SH-SY5Y (cell line): ENCODE measurements at regions not wholly inside any gene's neighbourhood (a gene's known extent, or its start where the extent isn't known, plus 50 kb on each side); places are given as distances from the start of the nearest gene placed in this dataset.

Experiments
- GATA2 ChIP-seq: IDR thresholded peaks from 2 replicates; pipeline ENCODE4 v1.6.1; 2011; ENCODE audit warnings: mild to moderate bottlenecking, low read depth, low read length
- GATA3 ChIP-seq: IDR thresholded peaks from 2 replicates; pipeline ENCODE4 v1.6.1; 2011; ENCODE audit warnings: low read depth, mild to moderate bottlenecking, low read length, moderate library complexity

DNA sequence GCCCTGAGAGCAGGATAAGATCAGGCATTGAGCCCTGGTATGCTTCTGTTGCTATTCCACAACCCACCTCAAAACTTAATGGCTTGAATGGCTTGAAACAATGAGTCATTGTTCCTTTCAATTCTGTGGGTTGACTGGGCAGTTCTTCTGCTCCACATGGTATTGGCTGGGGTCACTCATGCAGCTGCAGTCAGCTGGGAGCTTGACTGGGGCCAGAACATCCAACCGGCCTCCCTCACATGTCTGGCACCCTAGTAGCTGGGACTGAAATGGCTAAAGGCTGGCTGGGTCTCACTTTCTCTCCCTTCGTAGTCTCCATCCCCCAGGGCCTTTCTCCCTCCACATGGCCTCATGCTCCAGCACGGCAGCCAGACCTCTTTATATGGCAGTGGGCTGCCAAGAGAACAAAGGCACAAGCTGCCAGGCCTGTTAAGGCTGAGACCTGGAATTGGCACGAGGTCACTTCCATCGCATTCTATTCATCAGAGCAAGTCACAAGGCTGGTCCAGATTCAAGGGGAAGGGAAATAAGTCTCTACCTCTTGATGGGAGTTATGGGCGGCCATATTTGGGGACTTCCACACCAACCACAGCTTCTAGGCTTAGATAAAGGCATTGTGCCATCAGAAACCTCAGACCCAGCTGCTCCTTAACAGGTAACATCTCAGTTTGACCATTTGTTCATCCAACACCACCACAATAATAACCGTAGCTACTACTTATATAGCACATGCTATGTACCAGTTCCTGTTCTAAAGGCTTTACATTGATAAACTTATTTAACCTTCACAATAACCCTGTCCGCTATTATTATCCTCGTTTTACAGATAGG is 159.7 kb upstream of the ATP6AP2 start:
- TF ChIP-seq GATA3 (no peak), GATA2 (no peak)

- TF ChIP-seq GATA3 (no peak), GATA2 (no peak)
Measured at GRCh38 chrX:40418813-40419195, 162.0 kb upstream of the ATP6AP2 start.

DNA sequence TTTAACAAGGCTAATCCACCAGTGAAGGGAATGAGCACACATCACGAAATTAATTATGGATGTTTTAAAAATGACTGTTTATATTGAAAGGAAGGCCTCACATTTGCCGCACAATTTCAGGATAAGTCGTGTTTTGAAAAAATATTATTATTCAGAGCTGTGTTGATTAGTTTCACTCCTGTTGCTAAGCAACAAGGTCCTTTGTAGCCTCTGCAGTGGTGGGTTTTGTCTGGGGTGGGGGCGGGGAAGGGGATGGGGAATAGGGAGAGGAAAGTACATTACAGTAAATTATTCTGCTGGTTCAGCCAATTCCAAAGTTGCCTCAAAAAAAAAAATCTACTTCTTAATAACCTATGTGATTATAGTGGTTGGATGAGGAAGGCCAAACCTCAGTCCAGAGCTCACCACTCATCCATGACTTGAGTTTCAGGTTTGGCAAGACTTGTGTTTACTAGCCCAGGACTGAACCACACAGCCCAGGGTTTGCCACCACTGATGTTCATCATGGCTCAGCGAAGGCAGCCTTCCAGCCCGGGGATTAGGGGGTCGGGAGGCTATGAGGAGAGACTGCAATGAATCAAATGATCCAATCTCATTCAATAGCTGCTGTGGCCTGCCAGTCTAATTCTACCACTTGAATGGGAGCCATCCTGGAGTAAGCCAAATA is 162.5 kb upstream of the ATP6AP2 start:
- TF ChIP-seq GATA3, result no peak

- no peak for TF ChIP-seq GATA3
- no peak for TF ChIP-seq GATA2
Measured at GRCh38 chrX:40415675-40416074, 165.1 kb upstream of the ATP6AP2 start.

GRCh38 chrX:40414335-40414734 is 166.4 kb upstream of the ATP6AP2 start:
- TF ChIP-seq GATA3, result no peak
- no peak for TF ChIP-seq GATA2

DNA sequence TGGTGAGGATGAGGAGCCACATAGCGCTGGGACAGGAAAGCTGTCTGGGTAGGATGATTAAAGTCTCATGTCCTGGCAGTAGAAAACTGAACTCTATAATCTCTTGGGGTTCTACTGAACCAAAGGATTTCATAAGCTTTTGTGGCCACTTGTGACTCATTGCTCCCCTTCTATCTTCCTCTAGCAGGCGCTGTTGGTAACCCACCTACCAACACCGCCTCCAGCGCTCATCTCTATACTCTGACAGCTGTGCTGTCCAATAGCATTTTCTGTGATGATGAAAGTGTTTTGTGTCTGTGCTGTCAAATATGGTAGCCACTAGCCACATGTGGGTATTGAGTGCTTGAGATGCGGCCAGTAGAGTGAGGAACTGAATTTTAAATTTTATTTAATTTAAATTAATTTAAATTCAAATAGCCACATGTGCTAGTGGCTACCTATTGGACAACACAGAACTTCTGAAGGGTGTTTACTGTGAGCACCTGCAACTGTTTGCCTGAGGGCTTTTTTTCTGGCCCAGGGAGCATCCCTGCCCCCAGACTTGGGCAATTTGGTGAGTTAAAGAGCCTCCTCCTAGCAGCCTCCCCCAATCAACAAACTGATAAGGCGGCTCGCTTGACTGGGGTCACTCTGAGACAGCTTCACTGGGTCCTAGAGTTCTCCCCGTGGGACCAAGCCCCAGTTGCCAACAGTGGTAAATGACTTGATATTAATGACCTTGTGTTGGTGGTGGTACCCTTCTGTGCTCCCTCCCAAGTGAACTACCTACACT is 169.2 kb upstream of the ATP6AP2 start:
- TF ChIP-seq GATA2 (no peak), GATA3 (no peak)

DNA sequence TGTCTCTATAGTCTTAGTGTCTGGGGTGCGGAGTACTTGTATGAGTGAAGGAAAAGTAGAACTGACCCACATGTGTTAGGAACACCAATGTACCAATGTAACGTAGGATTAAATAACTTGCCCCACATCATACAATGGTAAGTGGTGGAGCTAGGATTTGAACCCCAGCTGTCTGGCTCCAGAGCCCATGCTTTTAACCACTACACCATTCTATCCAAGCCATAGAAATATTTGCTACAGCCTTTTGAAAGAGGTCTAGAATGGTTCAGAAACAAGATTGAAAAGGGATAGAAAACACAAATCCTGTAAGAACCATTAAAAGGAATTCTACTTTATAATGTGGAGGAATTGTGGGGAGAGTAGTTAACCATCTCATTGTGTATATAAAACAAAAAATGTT is 169.9 kb upstream of the ATP6AP2 start:
- no peak for TF ChIP-seq GATA3
- TF ChIP-seq GATA2, result no peak

- TF ChIP-seq GATA3, result no peak
- no peak for TF ChIP-seq GATA2
Measured at GRCh38 chrX:40406330-40406859, 174.4 kb upstream of the ATP6AP2 start.

- no peak for TF ChIP-seq GATA2
- TF ChIP-seq GATA3, result no peak
Measured at GRCh38 chrX:40405399-40405798, 175.4 kb upstream of the ATP6AP2 start.

DNA sequence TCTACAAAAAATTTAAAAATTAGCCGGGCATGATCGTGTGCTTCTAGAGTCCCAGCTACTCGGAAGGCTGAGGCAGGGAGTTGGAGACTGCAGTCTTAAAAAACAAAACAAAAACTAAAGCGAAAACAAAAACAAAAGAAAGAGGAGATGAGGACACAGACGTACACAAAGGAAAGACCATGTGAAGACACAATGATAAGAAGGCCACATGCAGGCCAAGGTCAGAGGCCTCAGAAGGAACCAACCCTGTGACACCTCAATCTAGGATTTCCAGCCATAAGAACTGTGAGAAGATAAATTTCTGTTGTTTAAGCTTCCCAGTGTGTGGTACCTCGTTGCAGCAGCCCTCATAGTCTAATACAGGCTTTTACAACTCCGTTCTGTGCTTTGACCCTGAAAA is 177.0 kb upstream of the ATP6AP2 start:
- TF ChIP-seq GATA3 (no peak), GATA2 (no peak)

- TF ChIP-seq GATA2, result no peak
- TF ChIP-seq GATA3, result no peak
Measured at GRCh38 chrX:40402831-40403533, 177.8 kb upstream of the ATP6AP2 start.

- no peak for TF ChIP-seq GATA3
- no peak for TF ChIP-seq GATA2
Measured at GRCh38 chrX:40395102-40395501, 185.7 kb upstream of the ATP6AP2 start.

- TF ChIP-seq GATA3, result no peak
- no peak for TF ChIP-seq GATA2
Measured at GRCh38 chrX:40394302-40394701, 186.5 kb upstream of the ATP6AP2 start.

DNA sequence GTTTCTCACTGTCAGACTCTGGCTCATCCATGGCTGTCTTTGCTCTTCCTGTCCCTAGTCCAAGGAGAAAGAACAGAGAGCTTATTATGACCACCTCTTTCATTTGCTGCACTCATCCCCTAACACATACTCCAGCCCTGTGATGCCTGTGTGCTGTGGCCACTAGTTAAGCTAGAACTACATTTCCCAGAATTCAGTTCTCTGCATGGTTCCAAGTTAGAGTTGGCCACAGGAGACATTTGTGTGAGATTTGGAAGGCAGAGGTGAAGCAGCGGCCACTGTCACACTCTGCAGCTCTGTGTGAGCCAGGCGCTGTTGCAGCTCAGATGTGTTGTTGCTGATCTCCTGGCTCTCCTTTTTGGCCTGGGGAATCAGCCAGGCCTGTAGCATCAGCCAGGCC is 188.2 kb upstream of the ATP6AP2 start:
- TF ChIP-seq GATA2 (no peak), GATA3 (no peak)

GRCh38 chrX:40391662-40392061 is 189.1 kb upstream of the ATP6AP2 start:
- TF ChIP-seq GATA3 (no peak), GATA2 (no peak)
